Fibroblast of peridontal ligament (primary cell): ENCODE measurements at regions not wholly inside any gene's neighbourhood (a gene's known extent, or its start where the extent isn't known, plus 50 kb on each side); places are given as distances from the start of the nearest gene placed in this dataset.
"Not testable (repeated sequence)": the region's sequence is repeated elsewhere in the genome, so short reads cannot be mapped to it uniquely, and the experiment has no call there.

Source experiments
- DNase-seq: peaks from one replicate; pipeline ENCODE4 v3.0.0-alpha.2; 2010; ENCODE audit errors: extremely low read depth

- no peak for DNase-seq
Measured at GRCh38 chr1:96588416-96588995, 133.1 kb upstream of the PTBP2 start.

GRCh38 chr1:96595530-96595929 lies 126.1 kb upstream of the PTBP2 start:
- not testable (repeated sequence) for DNase-seq

DNA sequence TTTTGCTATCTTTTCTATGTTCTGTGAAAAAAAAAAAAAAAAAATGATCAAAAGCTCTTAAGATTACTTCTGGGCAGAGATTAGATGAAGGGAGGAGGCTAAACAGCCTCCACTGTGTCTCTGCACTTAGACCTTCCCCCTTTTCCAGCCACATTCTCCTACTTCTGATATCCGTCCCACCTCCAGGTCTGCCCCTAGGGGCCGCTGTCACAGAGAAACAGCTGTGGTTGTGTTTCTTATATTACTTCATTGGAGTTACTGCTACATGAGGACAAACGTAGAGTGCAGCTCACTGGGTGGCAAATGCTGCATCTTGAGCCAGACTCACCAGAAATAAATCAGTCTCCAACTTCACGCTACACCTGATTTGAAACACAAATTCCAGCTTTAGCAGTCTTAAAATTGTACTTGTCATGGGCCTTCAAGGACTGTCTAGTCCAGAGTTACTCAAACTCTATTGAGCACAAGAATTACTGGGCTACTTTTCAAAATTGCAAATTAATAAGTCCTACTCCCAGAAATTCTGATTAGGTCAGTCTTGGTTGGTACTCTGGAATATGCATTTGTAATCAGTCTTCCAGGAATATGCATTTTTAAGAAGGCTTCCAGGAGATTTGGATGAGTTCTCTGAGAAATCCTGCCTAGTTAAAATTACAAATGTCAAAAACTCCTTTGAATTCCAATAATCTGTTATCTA lies 125.2 kb upstream of the PTBP2 start:
- DNase-seq: peak; percentile 5

DNA sequence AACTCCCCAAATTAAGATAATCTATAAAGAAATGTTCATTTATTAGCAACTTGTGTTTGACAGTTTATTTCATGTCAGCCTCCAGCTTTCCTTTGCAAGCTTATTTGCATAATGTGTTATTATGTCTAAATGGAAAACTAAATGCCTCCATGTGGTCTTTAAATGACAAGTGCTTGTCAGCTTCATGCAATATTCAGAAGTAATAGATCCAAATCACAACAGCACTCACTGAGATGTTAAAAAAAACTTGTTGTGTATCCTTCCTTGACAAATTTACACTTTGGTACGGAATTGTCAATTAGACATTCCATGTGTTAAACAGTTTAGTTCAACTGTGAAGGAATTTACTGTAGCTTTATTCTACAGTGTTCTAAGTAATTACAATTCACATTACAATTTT lies 124.4 kb upstream of the PTBP2 start:
- no peak for DNase-seq

DNA sequence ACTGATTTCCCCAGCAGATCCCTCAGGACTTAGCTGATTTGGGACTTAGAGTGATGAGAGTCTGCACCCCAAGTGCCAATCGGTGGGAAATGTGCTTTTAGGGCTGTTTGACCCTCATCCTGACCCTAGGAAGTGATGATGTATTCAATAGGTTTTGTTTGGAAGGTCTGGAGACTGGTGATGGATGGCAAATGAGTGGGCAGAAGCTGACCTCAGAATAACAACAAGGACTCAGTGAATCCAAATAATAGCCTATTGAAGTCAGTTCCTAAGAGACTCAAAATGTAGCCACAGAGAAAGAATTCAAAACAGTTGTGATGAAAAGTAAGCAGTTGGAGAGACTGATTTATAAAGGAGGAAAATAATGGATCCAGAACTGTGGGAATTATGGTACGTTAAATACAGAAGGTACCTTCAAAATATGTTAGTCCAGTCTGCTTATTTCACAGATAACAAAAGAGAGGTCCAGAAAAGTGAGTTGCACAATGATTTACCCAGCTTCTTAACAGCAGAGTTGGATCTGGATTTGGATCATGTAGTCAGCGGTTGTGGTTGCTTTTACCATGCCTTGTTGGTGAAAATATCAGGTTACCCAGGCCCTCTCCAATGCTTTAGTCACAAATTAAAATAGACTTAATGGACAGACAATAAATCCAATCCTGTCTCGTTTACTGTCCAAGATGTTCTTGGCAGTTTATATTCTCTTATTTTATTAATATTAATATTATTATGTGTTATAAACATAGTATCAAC lies 123.0 kb upstream of the PTBP2 start:
- DNase-seq: peak; percentile 86

- not testable (repeated sequence) for DNase-seq
Measured at GRCh38 chr1:96604620-96605019, 117.0 kb upstream of the PTBP2 start.

- not testable (repeated sequence) for DNase-seq
Measured at GRCh38 chr1:96617375-96617774, 104.2 kb upstream of the PTBP2 start.

- no peak for DNase-seq
Measured at GRCh38 chr1:96632045-96632664, 89.4 kb upstream of the PTBP2 start.

DNA sequence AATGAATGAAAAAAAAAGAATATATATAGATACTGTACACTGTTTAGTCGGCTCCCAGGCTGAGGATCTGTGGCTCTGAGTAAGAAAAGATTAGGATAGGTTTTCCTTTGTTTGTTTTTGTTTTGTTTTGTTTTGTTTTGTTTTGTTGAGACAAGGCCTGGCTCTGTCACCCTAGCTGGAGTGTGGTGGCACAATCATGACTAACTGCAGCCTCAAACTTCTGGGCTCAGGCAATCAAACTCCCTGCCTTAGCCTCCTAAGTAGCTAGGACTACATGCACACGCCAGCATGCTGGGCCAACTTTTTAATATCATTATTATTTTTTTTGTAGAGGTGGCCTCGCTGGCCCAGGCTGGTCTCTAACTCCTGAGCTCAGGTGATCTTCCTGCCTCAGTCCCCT lies 87.9 kb upstream of the PTBP2 start:
- no peak for DNase-seq

DNA sequence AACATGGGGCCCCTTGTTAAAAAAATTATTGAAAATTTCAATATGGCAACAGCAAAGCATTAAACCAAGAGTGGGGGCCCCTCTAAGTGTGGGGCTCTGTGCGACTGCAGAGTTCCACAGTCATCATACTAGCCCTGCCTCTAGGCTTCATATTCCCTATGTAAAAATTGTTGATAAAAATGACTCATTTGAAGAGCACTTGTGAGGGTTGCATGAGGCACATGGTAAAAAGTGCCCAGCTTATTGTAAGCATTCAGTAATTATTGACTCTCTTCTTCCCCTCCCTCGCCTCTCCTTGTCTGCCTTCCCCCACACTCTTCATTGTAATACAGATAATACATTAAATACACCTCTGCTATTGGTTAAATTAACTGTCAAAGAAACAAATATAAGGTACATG lies 86.7 kb upstream of the PTBP2 start:
- DNase-seq: peak; percentile 46

- peak; percentile 93 for DNase-seq
Measured at GRCh38 chr1:96641282-96641681, 80.3 kb upstream of the PTBP2 start.

DNA sequence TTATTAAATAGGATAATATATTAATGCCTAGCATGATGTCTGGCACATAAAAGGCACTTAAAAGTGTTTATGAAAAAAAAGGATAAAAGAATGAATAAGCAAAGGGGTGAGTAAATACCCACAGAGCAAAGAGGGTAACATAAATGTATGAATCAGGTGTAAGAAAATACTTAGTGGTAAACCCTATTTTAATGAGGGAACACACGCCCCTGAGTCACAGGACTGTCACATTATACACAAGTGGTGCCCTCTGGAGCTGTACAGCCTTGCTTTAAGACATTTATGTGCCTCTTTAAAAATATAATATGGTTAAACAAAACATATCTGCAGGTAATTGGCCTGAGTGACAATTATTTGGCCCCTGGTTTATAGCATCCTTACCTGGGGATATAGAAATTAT lies 78.1 kb upstream of the PTBP2 start:
- DNase-seq: no peak

DNA sequence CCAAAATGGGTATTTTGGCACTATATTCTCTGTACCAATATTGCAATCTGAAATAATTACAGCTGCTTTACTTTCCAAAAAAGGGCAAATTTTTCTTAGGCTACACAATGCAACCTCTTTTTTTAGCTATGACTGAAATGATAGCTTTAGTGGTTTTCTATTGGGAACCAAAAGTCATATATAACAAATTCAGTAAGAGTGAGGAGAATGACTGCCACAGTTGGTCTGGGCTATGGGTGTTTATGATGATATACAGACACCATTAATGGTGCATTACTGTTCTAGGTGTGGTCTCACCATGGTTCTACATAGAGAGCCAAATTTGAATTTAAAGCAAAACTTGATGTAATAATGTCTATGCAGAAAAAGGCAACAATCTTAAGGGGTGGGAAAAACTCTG lies 72.3 kb upstream of the PTBP2 start:
- DNase-seq: no peak

- DNase-seq: no peak
Measured at GRCh38 chr1:96651517-96651916, 70.1 kb upstream of the PTBP2 start.

DNA sequence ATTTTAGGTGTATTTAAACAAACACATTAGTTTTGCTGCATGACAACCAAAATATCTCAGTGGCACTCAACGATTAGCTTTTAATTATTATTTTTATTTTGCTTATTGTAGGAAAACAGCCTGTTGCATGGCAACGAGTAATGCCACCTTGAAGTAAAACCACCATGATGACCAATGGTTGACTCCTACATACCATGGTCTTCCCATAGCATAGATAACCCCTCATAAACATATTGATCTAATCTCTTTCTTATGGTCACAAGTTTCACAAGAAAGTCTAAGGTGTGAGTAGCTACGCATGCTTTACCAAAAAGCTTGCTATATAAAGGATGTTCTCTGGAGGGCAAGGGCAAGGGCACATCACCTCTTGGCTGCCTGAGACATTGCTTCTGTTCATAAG lies 61.5 kb upstream of the PTBP2 start:
- no peak for DNase-seq

- peak; percentile 83 for DNase-seq
Measured at GRCh38 chr1:96660503-96660902, 61.1 kb upstream of the PTBP2 start.
